ENCODE measurements at regions not wholly inside any gene's neighbourhood (a gene's known extent, or its start where the extent isn't known, plus 50 kb on each side); places are given as distances from the start of the nearest gene placed in this dataset.

DNA sequence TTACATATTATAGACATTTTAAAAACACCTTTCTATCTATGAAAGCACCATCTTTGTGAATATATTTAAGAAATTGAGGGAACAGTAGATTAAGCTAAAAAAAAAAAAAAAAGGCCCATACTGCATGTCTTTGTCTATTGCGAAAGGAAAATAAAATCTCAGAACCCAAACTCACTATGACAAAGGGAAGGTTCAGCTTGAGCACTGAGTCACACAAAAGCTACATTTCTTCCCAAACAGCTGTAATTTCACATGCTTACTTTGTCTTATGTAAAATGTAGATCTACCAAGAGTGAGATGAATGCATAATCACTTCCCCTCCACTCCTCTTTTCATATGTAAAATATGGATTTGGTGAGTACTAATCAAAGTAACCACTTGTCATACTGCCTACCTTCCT is 640.1 kb upstream of the KLF12 start:
- TF ChIP-seq POLR2A (IDR thresholded peaks at IDR 0.05; ENCODE audit: low read length) (no peak), GATA1 (IDR thresholded peaks at IDR 0.05; ENCODE audit: low read depth, low read length) (no peak)

Data from erythroblast (primary cell).